Forelimb muscle (tissue), 1 donor: ENCODE measurements at regions not wholly inside any gene's neighbourhood (a gene's known extent, or its start where the extent isn't known, plus 50 kb on each side); places are given as distances from the start of the nearest gene placed in this dataset.
"Not testable (repeated sequence)": the region's sequence is repeated elsewhere in the genome, so short reads cannot be mapped to it uniquely, and the experiment has no call there.

Experiments used
- DNase-seq: peaks from one replicate; pipeline ENCODE4 v3.0.0-alpha.2; 2013; ENCODE audit warnings: low read depth

GRCh38 chr10:2196272-2196671, 458.9 kb upstream of the ADARB2 start:
- DNase-seq = no peak

GRCh38 chr10:2189356-2189755, 452.0 kb upstream of the ADARB2 start:
- DNase-seq = not testable (repeated sequence)

DNA sequence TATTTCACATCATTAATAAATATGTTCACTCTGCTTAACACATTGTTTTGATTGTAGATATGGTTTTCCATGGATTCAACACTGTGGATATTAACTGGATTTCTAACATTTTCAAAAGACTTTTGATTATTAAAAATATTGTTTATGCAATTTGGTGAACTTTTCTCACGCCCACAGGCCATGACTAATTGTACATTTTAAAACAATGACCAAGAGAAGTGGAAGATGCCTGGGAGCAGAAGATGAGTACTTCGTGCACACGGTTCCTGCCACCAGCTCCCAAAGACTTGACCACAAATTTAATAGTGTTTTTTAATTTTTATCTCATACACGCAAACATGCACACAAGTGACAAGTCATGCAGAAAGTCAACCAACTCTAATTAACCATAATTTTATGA, 451.0 kb upstream of the ADARB2 start:
- DNase-seq = no peak

- DNase-seq = peak; percentile 29
Observed at GRCh38 chr10:2173327-2173726, 436.0 kb upstream of the ADARB2 start.

DNA sequence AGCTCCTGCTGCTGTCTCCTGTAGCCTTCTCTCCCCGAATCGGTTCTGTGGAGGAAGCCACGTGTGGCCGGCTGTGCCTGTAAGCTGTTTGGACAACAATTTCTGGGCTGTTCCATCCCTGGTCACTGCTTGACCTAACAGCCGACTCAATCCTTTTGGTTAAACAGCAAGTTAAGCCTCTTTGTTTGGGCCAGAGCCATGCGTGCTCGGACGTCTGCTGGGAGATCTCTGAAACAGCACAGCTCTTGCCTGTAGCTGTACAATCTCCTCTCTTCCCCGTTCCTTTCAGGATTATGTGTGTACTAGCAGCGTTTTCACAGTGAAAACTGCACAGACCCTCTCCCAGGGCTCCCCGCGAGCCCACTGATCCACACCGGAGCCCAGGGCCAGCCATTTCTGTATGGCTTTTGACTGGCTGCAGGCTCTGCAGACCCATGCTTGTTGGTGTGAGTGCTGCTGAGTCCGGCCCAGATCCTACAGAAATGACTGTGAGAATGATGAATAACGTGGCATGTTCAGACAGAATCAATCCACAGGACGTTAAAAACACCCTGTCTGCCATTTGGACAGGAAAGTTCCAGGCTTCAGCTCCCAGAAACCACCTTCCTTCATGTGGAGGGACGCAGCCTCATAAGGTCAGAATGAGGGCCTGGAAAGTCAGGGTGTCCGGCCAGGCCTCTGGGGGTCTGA, 428.6 kb upstream of the ADARB2 start:
- DNase-seq = no peak

- no peak for DNase-seq
Observed at GRCh38 chr10:2150288-2150687, 413.0 kb upstream of the ADARB2 start.

- no peak for DNase-seq
Observed at GRCh38 chr10:2145926-2146478, 408.7 kb upstream of the ADARB2 start.

DNA sequence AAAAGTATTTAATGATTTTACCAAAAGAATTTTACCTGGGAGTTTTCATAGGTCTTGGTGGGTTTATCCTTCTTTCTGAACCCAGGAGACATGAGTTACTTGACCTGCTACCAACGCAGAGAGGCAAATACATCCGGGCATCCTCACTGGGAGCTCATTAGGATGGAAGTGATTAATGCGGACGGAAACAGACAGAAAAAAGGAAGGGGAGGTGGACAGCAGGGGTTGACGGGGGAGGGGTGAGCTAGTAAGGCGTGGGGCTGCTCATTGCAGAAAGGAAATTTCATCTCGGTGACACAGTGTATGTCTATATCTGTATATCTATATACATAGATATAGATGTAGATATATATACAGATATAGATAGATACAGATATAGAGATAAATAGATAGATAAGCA, 408.2 kb upstream of the ADARB2 start:
- DNase-seq = no peak

DNA sequence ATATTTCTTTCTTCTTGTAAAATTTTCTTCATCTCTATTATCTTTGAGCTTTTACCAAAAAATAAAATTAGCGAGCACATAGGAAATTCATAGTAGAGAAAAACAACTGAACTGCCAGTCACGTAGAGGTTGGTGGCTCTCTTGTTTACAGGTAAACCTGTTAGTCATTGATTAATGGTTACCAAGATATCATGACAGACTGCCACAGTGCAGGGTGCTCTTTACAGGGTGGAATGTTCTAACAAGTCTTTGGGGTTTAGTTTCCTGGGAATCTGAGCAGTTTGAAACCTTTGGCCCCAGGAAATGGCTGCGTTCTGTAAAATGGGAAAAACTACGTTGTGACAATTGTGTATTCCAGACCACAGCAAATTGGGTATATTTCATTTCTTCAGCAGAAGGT, 407.3 kb upstream of the ADARB2 start:
- no peak for DNase-seq

DNA sequence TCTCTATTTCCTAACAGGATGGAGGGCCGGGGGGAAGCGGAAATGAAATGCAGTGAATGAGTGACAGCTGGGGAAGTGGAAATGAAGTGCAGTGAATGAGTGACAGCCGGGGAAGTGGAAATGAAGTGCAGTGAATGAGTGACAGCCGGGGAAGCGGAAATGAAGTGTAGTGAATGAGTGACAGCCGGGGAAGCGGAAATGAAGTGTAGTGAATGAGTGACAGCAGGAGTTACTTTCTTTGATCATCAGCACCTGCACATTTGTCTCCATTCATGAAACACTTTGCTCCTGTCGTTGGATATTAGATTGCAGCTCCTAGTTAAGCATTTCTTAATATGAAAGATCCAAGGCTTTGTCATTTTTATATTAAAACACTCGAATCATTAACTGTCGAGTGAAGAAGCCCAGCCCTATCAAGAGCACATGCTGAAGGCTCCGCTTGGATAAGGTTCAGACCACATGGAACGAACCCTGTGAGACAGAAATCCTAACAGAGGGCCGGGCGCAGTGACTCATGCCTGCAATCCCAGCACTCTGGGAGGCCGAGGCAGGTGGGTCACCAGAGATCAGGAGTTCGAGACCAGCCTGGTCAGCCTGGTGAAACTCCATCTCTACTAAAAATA, 406.0 kb upstream of the ADARB2 start:
- DNase-seq = no peak

- DNase-seq = no peak
Observed at GRCh38 chr10:2139746-2140145, 402.4 kb upstream of the ADARB2 start.

DNA sequence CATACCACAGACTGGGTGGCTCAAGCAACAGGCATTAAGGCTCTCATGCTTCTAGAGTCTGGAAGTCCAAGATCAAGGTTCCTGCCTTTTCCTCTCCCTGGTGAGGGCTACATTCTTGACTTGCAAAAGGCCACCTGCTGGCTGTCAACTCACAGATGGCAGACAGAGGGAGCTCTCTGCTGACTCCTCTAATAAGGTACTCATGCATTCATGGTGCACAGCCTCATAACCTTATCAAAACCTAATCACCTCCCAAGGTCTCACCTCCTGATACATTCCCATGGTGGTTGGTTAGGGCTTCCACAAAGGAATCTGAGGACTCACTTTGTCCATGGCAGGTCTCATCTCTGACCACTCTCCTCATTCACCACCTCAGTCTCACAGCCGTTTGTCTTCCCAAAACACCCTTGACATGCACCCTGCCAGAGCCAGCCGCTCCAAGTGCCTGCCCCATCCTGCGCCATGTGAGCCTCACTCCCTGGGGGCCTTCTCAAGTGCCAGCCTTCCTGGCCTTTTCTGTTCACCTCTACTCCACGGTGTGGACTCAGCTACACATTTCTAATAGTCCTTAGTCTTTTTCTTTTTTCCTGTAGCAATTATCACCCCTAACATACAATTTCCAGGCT, 400.3 kb upstream of the ADARB2 start:
- DNase-seq = no peak

DNA sequence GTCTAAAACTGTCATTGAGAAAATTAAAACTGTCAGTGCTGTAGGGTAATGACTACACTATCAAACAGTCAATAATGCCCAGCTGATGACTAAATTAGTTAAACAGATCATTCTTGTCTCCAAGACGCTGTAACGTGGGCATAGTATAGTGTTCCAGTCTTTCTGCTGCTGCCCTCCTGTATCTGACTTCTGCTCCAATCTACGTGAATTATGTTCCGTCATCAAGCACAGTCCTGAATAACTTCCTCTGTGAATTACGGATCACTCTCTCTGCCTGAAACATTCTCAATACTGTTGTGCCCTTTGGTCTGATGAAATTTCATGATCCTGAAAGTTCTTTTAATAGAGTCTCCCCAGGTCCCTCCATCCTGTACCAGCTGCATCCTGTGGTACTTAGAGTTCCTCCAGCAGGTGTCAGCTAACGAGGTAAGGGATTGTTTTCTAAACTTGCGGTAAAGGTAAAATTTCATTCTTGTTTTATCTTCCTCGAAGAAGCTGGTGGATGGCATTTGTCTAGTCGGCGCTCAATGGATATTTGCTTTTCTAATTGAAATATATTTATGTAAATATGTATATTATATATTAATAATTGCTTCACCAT, 393.5 kb upstream of the ADARB2 start:
- no peak for DNase-seq

DNA sequence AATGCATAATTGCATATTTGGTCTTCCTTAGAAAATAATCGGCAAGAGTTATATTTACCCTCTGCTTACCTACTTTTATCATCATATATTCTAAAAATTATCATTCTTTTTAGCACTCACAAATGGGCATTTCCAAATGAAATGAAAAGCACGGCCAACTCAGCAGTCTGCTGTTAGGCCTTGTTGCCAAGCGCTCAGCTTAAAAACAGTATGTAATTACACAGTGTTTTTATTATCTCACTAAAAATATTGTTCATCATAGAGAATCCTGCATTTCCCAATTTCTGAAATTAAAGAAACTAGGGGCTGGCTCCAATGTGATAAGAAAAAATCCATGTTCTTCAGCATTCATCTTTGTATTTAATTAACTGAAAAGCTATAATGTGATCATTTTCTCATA, 391.7 kb upstream of the ADARB2 start:
- no peak for DNase-seq

DNA sequence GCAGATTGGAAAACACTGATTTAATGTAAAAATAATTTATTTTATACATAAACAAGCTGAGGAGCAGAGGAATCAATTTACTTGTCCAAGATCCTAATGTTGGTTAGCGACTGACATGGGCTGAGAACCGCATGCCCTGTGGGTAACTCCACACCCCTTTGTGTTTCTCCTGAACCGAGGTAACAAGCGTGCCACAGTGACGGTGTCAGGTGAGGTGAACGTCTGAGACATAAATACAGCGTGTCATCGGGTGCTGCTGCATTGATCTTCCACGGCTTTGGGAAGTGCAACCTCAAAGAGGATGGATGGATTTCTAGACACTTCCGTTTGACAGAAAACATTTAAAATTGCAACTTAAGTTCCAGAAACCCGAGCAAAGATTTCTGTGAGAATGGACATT, 386.8 kb upstream of the ADARB2 start:
- no peak for DNase-seq

DNA sequence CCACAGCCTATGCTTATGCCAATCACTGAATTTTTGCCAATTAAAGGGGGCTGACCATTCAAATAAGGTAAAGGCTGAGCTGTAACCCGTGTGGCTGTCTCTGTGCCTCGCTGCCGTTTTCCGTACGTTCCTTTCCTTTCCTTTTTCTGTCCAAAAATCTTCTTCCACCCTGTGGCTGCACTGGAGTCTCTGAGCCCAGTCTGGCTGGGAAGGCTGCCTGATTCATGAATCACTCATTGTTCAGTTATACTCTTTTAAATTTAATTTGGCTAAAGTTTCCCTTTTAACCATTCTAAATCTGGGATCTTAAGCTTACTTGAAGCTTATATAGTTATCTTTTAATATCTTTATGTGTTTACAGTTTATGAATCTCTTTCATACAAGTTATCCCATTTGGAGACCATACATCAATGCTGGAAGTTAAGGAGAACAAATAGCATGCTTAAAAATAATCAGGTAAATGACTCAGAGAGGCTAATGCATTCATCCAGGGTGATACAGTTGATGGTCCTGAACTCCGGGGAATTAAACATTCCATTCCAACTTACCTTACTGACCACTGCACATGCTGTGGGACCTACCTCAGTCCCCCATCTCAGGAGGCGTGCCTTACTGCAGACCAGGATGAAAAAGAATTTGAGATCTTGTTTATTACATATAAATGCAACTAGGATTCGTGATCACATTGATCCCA, 385.3 kb upstream of the ADARB2 start:
- no peak for DNase-seq

DNA sequence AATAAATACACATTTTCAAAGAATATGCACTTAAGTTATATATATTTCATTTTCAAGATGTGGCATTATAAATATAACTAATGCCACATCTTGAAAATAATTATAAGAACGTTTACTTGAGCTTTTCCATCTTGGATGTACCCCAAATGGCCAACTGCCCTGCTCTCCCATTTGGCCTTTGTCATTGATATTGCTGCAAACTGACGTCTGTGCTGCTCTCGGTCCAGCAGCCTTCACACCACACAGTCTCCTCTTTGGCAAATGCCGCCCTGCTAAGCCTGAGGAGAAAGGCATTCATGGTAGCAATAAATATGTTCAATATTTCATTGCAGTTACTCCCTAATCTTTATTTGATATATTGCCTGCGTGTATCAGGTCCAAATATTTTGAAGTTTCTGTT, 384.6 kb upstream of the ADARB2 start:
- DNase-seq = no peak

GRCh38 chr10:2121315-2121714, 384.0 kb upstream of the ADARB2 start:
- DNase-seq = no peak

- DNase-seq = no peak
Observed at GRCh38 chr10:2120746-2121145, 383.4 kb upstream of the ADARB2 start.

DNA sequence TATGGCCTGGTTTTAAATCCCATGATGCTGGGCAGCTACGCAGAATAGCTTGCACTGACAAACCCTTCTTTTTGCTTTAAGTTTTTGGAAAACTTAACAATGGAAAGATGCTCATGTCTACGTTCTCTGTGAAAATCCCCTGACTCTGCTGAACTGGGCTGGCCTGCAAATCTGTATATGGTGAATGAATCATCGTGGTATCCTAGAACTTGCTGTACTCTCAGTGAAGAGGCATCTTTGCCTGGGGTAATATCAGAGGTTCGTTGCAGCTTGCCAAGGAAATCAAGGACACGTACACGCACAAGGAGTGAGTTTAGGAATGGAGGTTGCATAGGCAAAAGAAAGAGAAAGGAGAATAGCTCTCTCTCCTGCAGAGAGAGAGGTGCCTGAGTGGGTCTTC, 382.0 kb upstream of the ADARB2 start:
- DNase-seq = no peak

GRCh38 chr10:2118201-2118600, 380.9 kb upstream of the ADARB2 start:
- no peak for DNase-seq

- no peak for DNase-seq
Observed at GRCh38 chr10:2117641-2118040, 380.3 kb upstream of the ADARB2 start.
